SK-N-SH (cell line): ENCODE measurements at regions not wholly inside any gene's neighbourhood (a gene's known extent, or its start where the extent isn't known, plus 50 kb on each side); places are given as distances from the start of the nearest gene placed in this dataset.

ENCODE experiments used
- CTCF ChIA-PET: fragments of 300-600, 350-600 bp; formaldehyde crosslinking; extraction: SDS; loops from one replicate; lab custom pipeline; 2021; lab: Yijun Ruan, JAX
- POLR2A ChIA-PET: fragments of 350-600 bp; sonication (Branson Sonifier 250); formaldehyde crosslinking; extraction: SDS; loops from one replicate; lab custom pipeline; 2020; ENCODE audit warnings: antibody characterized with exemption, inconsistent platforms; lab: Yijun Ruan, JAX
- DNase-seq: peaks from one replicate; pipeline ENCODE4 v3.0.0; 2012
- H2AFZ ChIP-seq: fragments of 200-600 bp; sonication (generic); 2 replicates; pipeline ENCODE4 v1.8.1; 2016; ENCODE audit warnings: antibody characterized with exemption, mild to moderate bottlenecking, low read depth
- H3F3A ChIP-seq: fragments of 200-600 bp; sonication (generic); replicated peaks from 2 replicates; pipeline ENCODE3; 2016; ENCODE audit warnings: antibody characterized with exemption, mild to moderate bottlenecking; ENCODE audit not compliant: insufficient read depth
- H3K27ac ChIP-seq, 2 experiments: fragments of 200-500 bp in 1 of 2; fragments of 200-600 bp in 1 of 2; sonication (Bioruptor generic) in 1 of 2; sonication (generic), shearing (Covaris generic) in 1 of 2; 2 replicates each; pipeline versions ENCODE4 v1.5.1 to v1.6.1; 2014 to 2016; ENCODE audit warnings: low read depth in 2 of 2, inconsistent platforms in 1 of 2, low read length in 1 of 2, mild to moderate bottlenecking in 1 of 2, mixed read lengths in 1 of 2
- H3K27me3 ChIP-seq: fragments of 200-600 bp; sonication (generic), shearing (Covaris generic); 2 replicates; pipeline ENCODE4 v1.6.1; 2016; ENCODE audit warnings: mixed run types; ENCODE audit not compliant: insufficient read depth
- H3K36me3 ChIP-seq, 2 experiments: fragments of 200-500 bp in 1 of 2; fragments of 200-600 bp in 1 of 2; sonication (Bioruptor generic) in 1 of 2; sonication (generic) in 1 of 2; replicated peaks in 1 of 2; 2 replicates each; pipeline versions ENCODE3 to v1.5.1; 2014 to 2016; ENCODE audit warnings: low read length in 1 of 2, mild to moderate bottlenecking in 1 of 2; ENCODE audit not compliant: insufficient read depth in 2 of 2, control insufficient read depth in 1 of 2
- H3K4me1 ChIP-seq, 2 experiments: fragments of 200-500 bp in 1 of 2; fragments of 200-600 bp in 1 of 2; sonication (Bioruptor generic) in 1 of 2; sonication (generic), shearing (Covaris generic) in 1 of 2; 2 replicates each; pipeline versions ENCODE4 v1.5.1 to v1.6.1; 2014 to 2016; ENCODE audit warnings: low read depth in 1 of 2, low read length in 1 of 2, mixed run types in 1 of 2; ENCODE audit not compliant: insufficient read depth in 2 of 2, control insufficient read depth in 1 of 2
- H3K4me2 ChIP-seq: fragments of 200-600 bp; sonication (generic), shearing (Covaris generic); 2 replicates; pipeline ENCODE4 v1.6.1; 2017; ENCODE audit warnings: mixed run types
- H3K4me3 ChIP-seq, 2 experiments: fragments of 200-500 bp in 1 of 2; fragments of 200-600 bp in 1 of 2; sonication (Bioruptor generic) in 1 of 2; sonication (generic), shearing (Covaris generic) in 1 of 2; 2 replicates each; pipeline versions ENCODE4 v1.5.1 to v1.8.1; 2014 to 2016; ENCODE audit warnings: low read depth in 2 of 2, inconsistent platforms in 1 of 2, low read length in 1 of 2, mild to moderate bottlenecking in 1 of 2, mixed read lengths in 1 of 2, moderate library complexity in 1 of 2
- H3K79me2 ChIP-seq: fragments of 200-600 bp; sonication (generic); 2 replicates; pipeline ENCODE4 v1.8.1; 2017; ENCODE audit warnings: mild to moderate bottlenecking; ENCODE audit not compliant: insufficient read depth
- H3K9ac ChIP-seq: fragments of 200-600 bp; sonication (generic); 2 replicates; pipeline ENCODE4 v1.6.1; 2017; ENCODE audit warnings: mixed run types
- H3K9me2 ChIP-seq: fragments of 200-600 bp; sonication (generic); 2 replicates; pipeline ENCODE4 v1.6.1; 2017; ENCODE audit warnings: mixed run types
- H3K9me3 ChIP-seq: fragments of 200-600 bp; sonication (generic); 2 replicates; pipeline ENCODE4 v1.6.1; 2017; ENCODE audit warnings: mixed run types, mild to moderate bottlenecking, moderate library complexity
- H4K20me1 ChIP-seq: fragments of 200-600 bp; sonication (generic); 2 replicates; pipeline ENCODE4 v1.6.1; 2017; ENCODE audit warnings: mild to moderate bottlenecking, mixed run types; ENCODE audit not compliant: insufficient read depth
- EZH2phosphoT487 ChIP-seq: fragments of 200-600 bp; sonication (generic); IDR thresholded peaks from 2 replicates; pipeline ENCODE4 v1.6.1; 2017; ENCODE audit warnings: low read depth, mixed run types, mild to moderate bottlenecking, antibody characterized with exemption, moderate library complexity, borderline replicate concordance
- FOSL2 ChIP-seq: IDR thresholded peaks from 2 replicates; pipeline ENCODE4 v1.4.0; 2012; ENCODE audit warnings: low read depth, mild to moderate bottlenecking, moderate library complexity, borderline replicate concordance
- FOXJ3 ChIP-seq: sonication (generic); formaldehyde crosslinking; IDR thresholded peaks from 2 replicates; pipeline ENCODE4 v1.5.1; 2020; ENCODE audit warnings: mild to moderate bottlenecking, missing genetic modification reagents
- GABPA ChIP-seq: IDR thresholded peaks from 2 replicates; pipeline ENCODE4 v1.4.0; 2012; ENCODE audit warnings: low read depth, mild to moderate bottlenecking
- GATA2 ChIP-seq: sonication (generic); formaldehyde crosslinking; IDR thresholded peaks from 2 replicates; pipeline ENCODE4 v1.5.0; 2020; ENCODE audit warnings: mild to moderate bottlenecking, missing genetic modification reagents
- IRF3 ChIP-seq: fragments of 150-350 bp; IDR thresholded peaks from 2 replicates; pipeline ENCODE4 v1.6.1; 2016; ENCODE audit warnings: mild to moderate bottlenecking, low read depth, low read length
- JUND ChIP-seq: IDR thresholded peaks from 2 replicates; pipeline ENCODE4 v1.4.0; 2012
- MEF2A ChIP-seq: IDR thresholded peaks from 2 replicates; pipeline ENCODE4 v1.4.0; 2012; ENCODE audit warnings: low read depth, borderline replicate concordance
- MXI1 ChIP-seq: IDR thresholded peaks from 2 replicates; pipeline ENCODE4 v1.6.1; 2012; ENCODE audit warnings: mild to moderate bottlenecking, low read depth, low read length, improper control_type of control experiment
- NFIC ChIP-seq: IDR thresholded peaks from 2 replicates; pipeline ENCODE4 v1.4.0; 2012; ENCODE audit warnings: borderline replicate concordance
- NRF1 ChIP-seq: IDR thresholded peaks from 2 replicates; pipeline ENCODE4 v1.6.1; 2012; ENCODE audit warnings: low read depth, mild to moderate bottlenecking, low read length
- PBX3 ChIP-seq: IDR thresholded peaks from 2 replicates; pipeline ENCODE4; 2012
- RCOR1 ChIP-seq: fragments of 150-350 bp; IDR thresholded peaks from 2 replicates; pipeline ENCODE4 v1.6.1; 2017; ENCODE audit warnings: antibody characterized with exemption, low read length
- SMC3 ChIP-seq: IDR thresholded peaks from 2 replicates; pipeline ENCODE4 v1.6.1; 2012; ENCODE audit warnings: low read depth, low read length, improper control_type of control experiment
- TAF1 ChIP-seq: IDR thresholded peaks from 2 replicates; pipeline ENCODE4 v1.6.1; 2012; ENCODE audit warnings: low read depth, mild to moderate bottlenecking, low read length, moderate library complexity, borderline replicate concordance
- TCF12 ChIP-seq: IDR thresholded peaks from 2 replicates; pipeline ENCODE4 v1.4.0; 2012
- TEAD4 ChIP-seq: IDR thresholded peaks from 2 replicates; pipeline ENCODE4 v1.4.0; 2012; ENCODE audit warnings: mild to moderate bottlenecking, borderline replicate concordance; ENCODE audit not compliant: insufficient read depth
- WGBS: methylation state at CpG from one replicate; pipeline ENCODE4 v1.1.6; 2017; ENCODE audit warnings: low lambda C conversion rate; 5-methylcytosine and 5-hydroxymethylcytosine counted together

GRCh38 chr10:55063811-55064210 is 262.8 kb upstream of the PCDH15 start:
- ChIA-PET POLR2A (no interaction called here), CTCF (no interaction called here)
- H3K36me3 ChIP-seq, result no peaks in the 10 kb centered on the region
- H3K4me3 ChIP-seq, result no peak overlapping the region
- no peak overlapping the region for H3K4me2 ChIP-seq
- H3K9me2 ChIP-seq, result no peaks in the 10 kb centered on the region; the same call in 1 of the 2 replicates
- no peak overlapping the region for H3K27ac ChIP-seq
- H3K4me1 ChIP-seq, result no peaks in the 10 kb centered on the region
- H4K20me1 ChIP-seq, result no peaks in the 10 kb centered on the region
- no peak overlapping the region for H2AFZ ChIP-seq
- TF ChIP-seq MEF2A (no peak), JUND (no peak), GABPA (no peak), GATA2 (CRISPR knock-in tag) (no peak), TAF1 (no peak), IRF3 (no peak), NFIC (no peak), TEAD4 (no peak)
- DNase-seq, result no peak
- no peak overlapping the region for H3K9ac ChIP-seq
- no peaks in the 10 kb centered on the region for H3K27me3 ChIP-seq
- H3K9me3 ChIP-seq, result no peaks in the 10 kb centered on the region
- H3F3A ChIP-seq, result no peaks in the 10 kb centered on the region
- H3K79me2 ChIP-seq, result no peaks in the 10 kb centered on the region

- no peaks in the 10 kb centered on the region for H4K20me1 ChIP-seq
- no peaks in the 10 kb centered on the region; the same call in 1 of the 2 replicates for H3K9me3 ChIP-seq
- ChIA-PET CTCF (interaction anchor here (0.7 to 1.3 kb wide), 3 partner anchors 16 to 36 kb away, joined by 3 to 4 read pairs (median 3); no protein-coding TSS in a partner anchor), POLR2A (no interaction called here)
- no peak overlapping the region for H3K27ac ChIP-seq
- TF ChIP-seq EZH2phosphoT487 (no peak), GATA2 (CRISPR knock-in tag) (no peak), TEAD4 (no peak)
- no peaks in the 10 kb centered on the region for H3K79me2 ChIP-seq
- H3K4me2 ChIP-seq, result no peak overlapping the region
- H3K36me3 ChIP-seq, result no peaks in the 10 kb centered on the region
- no peak overlapping the region for H3K9ac ChIP-seq
- no peaks in the 10 kb centered on the region for H3F3A ChIP-seq
- no peaks in the 10 kb centered on the region for H3K27me3 ChIP-seq
- no peak for DNase-seq
- H3K4me1 ChIP-seq, result no peaks in the 10 kb centered on the region
- no peak overlapping the region for H2AFZ ChIP-seq
- H3K9me2 ChIP-seq, result no peaks in the 10 kb centered on the region; the same call in 1 of the 2 replicates
- H3K4me3 ChIP-seq, result no peak overlapping the region
Measured at GRCh38 chr10:55062349-55062748, 261.3 kb upstream of the PCDH15 start.

- Histone ChIP-seq H3K79me2 (no peaks in the 10 kb centered on the region), H3K27ac (no peak overlapping the region), H3K4me1 (no peaks in the 10 kb centered on the region), H3K9me3 (no peaks in the 10 kb centered on the region; the same call in 1 of the 2 replicates), H3K27me3 (no peaks in the 10 kb centered on the region), H3K4me3 (no peak overlapping the region), H3K9me2 (no peaks in the 10 kb centered on the region; the same call in 1 of the 2 replicates), H2AFZ (no peak overlapping the region), H3K4me2 (no peak overlapping the region), H3K9ac (no peak overlapping the region), H4K20me1 (no peaks in the 10 kb centered on the region), H3K36me3 (no peaks in the 10 kb centered on the region), H3F3A (no peaks in the 10 kb centered on the region)
- 41% methylated on average over 5 of the region's 5 CpGs for WGBS
- ChIA-PET POLR2A (no interaction called here), CTCF (no interaction called here)
- no peak for DNase-seq
- TF ChIP-seq FOSL2 (no peak), TCF12 (no peak), GATA2 (CRISPR knock-in tag) (no peak), PBX3 (no peak), NRF1 (no peak), RCOR1 (no peak), FOXJ3 (CRISPR knock-in tag) (no peak), TEAD4 (no peak), SMC3 (no peak), MXI1 (no peak), GABPA (no peak), JUND (no peak)
Measured at GRCh38 chr10:55058800-55059199, 257.8 kb upstream of the PCDH15 start.
